ENCODE measurements at regions not wholly inside any gene's neighbourhood (a gene's known extent, or its start where the extent isn't known, plus 50 kb on each side); places are given as distances from the start of the nearest gene placed in this dataset.

GRCh38 chr20:6703047-6703446, 64.4 kb upstream of the BMP2 start:
- H3K4me1 Mint-ChIP-seq = no peaks in the 10 kb centered on the region
- no peaks in the 10 kb centered on the region for H3K27me3 Mint-ChIP-seq (ENCODE audit: low read depth)
- H3K36me3 Mint-ChIP-seq (ENCODE audit: low read depth) = no peaks in the 10 kb centered on the region
- no peak overlapping the region for H3K4me3 Mint-ChIP-seq
- H3K27ac Mint-ChIP-seq (ENCODE audit: unreplicated experiment) = no peak overlapping the region
- DNase-seq (ENCODE audit: low read depth, low spot score) = no peak
- no peaks in the 10 kb centered on the region for H3K9me3 Mint-ChIP-seq
- TF ChIP-seq CTCF (conservative IDR thresholded peaks at IDR 0.05) = no peak

- H3K36me3 Mint-ChIP-seq (ENCODE audit: low read depth) = no peaks in the 10 kb centered on the region
- no peak for TF ChIP-seq CTCF (conservative IDR thresholded peaks at IDR 0.05)
- no peak for DNase-seq (ENCODE audit: low read depth, low spot score)
- no peaks in the 10 kb centered on the region for H3K4me1 Mint-ChIP-seq
- H3K27me3 Mint-ChIP-seq (ENCODE audit: low read depth) = no peaks in the 10 kb centered on the region
- no peaks in the 10 kb centered on the region for H3K9me3 Mint-ChIP-seq
- no peak overlapping the region for H3K4me3 Mint-ChIP-seq
- H3K27ac Mint-ChIP-seq (ENCODE audit: unreplicated experiment) = no peak overlapping the region
Observed at GRCh38 chr20:6702144-6702543, 65.3 kb upstream of the BMP2 start.

GRCh38 chr20:6700563-6701329, 66.7 kb upstream of the BMP2 start:
- Mint-ChIP-seq H3K27ac (ENCODE audit: unreplicated experiment) (no peak overlapping the region), H3K4me1 (no peaks in the 10 kb centered on the region), H3K27me3 (ENCODE audit: low read depth) (no peaks in the 10 kb centered on the region), H3K9me3 (no peaks in the 10 kb centered on the region), H3K4me3 (no peak overlapping the region), H3K36me3 (ENCODE audit: low read depth) (no peaks in the 10 kb centered on the region)
- DNase-seq (ENCODE audit: low read depth, low spot score) = no peak
- TF ChIP-seq CTCF (conservative IDR thresholded peaks at IDR 0.05) = no peak

GRCh38 chr20:6699921-6700562, 67.4 kb upstream of the BMP2 start:
- Mint-ChIP-seq H3K4me1 (no peaks in the 10 kb centered on the region), H3K9me3 (no peaks in the 10 kb centered on the region), H3K27me3 (ENCODE audit: low read depth) (no peaks in the 10 kb centered on the region), H3K27ac (ENCODE audit: unreplicated experiment) (no peak overlapping the region), H3K4me3 (no peak overlapping the region), H3K36me3 (ENCODE audit: low read depth) (no peaks in the 10 kb centered on the region)
- no peak for DNase-seq (ENCODE audit: low read depth, low spot score)
- TF ChIP-seq CTCF (conservative IDR thresholded peaks at IDR 0.05) = no peak

GRCh38 chr20:6698723-6699122, 68.8 kb upstream of the BMP2 start:
- Mint-ChIP-seq H3K9me3 (no peaks in the 10 kb centered on the region), H3K27me3 (ENCODE audit: low read depth) (no peaks in the 10 kb centered on the region), H3K4me1 (no peaks in the 10 kb centered on the region), H3K4me3 (no peak overlapping the region), H3K27ac (ENCODE audit: unreplicated experiment) (no peak overlapping the region), H3K36me3 (ENCODE audit: low read depth) (no peaks in the 10 kb centered on the region)
- DNase-seq (ENCODE audit: low read depth, low spot score) = no peak
- TF ChIP-seq CTCF (conservative IDR thresholded peaks at IDR 0.05) = no peak
